Nucleus accumbens (tissue), 56 donors: ENCODE measurements at regions not wholly inside any gene's neighbourhood (a gene's known extent, or its start where the extent isn't known, plus 50 kb on each side); places are given as distances from the start of the nearest gene placed in this dataset.

Source experiments
- DNase-seq, 56 donors: peaks; one replicate each; lab custom pipeline; 2025; lab: John Stamatoyannopoulos, UW

GRCh38 chr1:38118976-38119375, 72.4 kb upstream of the POU3F1 start:
- DNase-seq: no peak

DNA sequence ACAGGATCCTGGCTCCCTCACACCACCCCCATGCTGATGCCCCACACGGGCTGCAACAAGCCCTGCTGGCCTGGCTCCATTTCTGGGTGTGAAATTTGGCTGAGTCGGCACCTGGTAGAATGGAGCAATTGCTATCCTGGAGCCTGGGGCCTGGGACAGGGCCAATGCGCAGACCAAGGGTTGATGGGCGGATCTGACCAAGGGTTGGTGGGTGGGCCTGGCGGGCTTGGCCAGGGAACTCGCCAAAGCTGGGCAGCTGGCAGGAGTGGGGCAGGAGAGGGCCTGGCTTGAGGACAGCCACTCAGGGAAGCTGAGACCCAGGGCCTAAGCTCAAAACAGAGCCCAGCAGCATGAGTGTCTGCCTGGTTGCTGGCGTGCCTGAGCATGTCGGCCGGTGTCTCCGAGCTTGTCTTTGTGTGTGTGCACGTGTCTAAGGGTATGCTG, 70.9 kb upstream of the POU3F1 start:
- DNase-seq: peak in 18 of 56 donors; percentile 4 to 52 (median 23)

GRCh38 chr1:38115682-38116202, 69.1 kb upstream of the POU3F1 start:
- DNase-seq: peak in 10 of 56 donors; percentile 6 to 44 (median 34)

GRCh38 chr1:38115226-38115625, 68.6 kb upstream of the POU3F1 start:
- no peak for DNase-seq

- peak in 48 of 56 donors; percentile 6 to 87 (median 56) for DNase-seq
Observed at GRCh38 chr1:38114241-38115026, 67.8 kb upstream of the POU3F1 start.

GRCh38 chr1:38113159-38113666, 66.6 kb upstream of the POU3F1 start:
- DNase-seq: peak in 9 of 56 donors; percentile 7 to 35 (median 22)

DNA sequence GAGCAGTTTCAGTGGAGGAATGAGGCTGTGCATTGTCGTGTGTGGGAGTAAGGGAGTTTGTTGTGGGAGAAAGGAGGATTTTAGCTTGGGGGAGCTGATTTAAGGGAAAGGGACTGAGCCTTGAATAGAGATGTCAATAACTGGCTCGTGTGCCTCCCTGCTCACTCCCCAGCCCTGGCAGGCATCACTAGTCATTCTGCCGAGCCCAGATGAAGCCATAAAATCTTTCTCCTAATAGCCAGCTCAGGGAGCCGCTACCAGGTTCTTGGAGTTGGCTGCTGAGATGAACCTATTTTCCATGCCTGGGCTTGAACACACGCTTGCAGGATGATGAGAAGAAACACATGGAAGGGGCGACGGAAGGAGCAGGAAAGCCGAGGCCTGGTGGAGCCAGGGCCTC, 65.0 kb upstream of the POU3F1 start:
- DNase-seq: no peak

DNA sequence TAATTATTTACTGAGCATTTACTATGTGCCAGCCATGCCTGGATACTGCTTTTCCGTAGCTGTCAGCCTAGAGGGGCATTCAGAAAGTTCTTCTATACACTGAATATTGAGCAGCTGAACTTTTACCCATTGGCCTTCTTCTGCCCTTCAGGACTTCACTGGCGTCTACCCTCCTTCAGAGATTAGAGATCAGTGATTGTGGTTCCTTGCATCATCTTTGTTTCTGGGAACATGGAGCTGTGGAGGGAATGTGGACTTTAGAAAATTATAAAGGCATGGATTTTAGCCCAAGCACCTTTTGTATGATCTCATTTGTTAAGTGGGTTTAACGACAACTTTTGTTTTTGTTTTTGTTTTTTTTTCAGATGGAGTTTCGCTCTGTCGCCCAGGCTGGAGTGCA, 58.7 kb upstream of the POU3F1 start:
- no peak for DNase-seq

DNA sequence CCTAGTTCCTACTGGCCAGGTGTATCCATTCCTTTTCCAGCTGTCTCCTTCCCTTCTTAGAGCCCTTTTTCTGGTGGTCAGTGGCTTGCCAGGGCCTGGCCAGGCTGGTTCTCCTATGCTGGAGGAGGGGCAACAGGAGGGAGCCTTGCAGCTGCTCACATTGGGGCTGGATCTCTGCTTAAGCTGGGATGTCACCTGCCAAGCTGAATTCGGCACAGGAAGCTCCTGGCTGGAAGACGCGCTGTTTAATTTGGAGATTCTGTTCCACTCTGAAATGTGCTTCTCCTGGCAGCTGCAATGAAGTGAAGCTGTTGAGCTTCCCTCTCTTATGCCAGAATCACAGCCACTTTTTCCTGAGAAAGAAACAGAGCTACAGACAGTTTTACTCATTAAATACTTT, 56.0 kb upstream of the POU3F1 start:
- no peak for DNase-seq

- DNase-seq: no peak
Observed at GRCh38 chr1:38101037-38101785, 54.6 kb upstream of the POU3F1 start.

DNA sequence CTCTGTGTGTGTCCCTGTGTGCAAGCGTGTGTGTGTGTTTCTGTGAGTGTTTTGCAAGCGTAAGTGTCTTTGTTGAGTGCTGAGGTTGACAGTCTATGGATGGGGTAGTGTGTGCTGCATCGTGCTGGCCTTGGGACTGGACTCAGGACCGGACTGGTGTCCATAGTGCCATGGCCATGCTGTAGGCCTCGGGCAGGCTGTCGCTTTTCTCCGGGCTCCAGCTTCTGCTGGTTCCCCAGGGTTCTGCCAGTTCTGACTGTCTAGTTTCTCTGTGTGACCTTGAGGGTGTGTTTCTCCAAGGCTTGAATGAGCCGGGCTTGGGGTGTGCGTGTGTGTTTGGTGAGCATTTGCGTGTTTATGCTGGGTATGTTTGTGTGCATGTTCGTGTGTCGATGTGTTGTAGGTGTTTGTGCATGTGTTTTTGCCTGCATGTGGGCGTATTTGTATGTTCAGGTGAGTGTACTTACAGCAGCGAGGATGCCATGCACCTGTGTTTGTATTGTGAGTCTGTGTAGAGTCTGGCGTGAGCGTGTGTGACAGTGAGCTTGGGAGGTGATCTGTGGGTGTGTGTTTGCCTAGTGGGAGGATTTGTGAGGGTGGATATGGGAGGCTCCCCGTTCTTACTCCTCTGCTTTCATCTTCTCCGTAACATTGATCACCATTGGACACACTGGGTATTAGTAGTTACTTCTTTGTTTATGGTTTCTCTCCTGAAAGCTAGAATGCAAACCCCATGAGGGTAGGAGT, 51.7 kb upstream of the POU3F1 start:
- no peak for DNase-seq

GRCh38 chr1:38097284-38097898, 50.8 kb upstream of the POU3F1 start:
- DNase-seq: no peak
